IMR-90 (cell line): ENCODE measurements at regions not wholly inside any gene's neighbourhood (a gene's known extent, or its start where the extent isn't known, plus 50 kb on each side); places are given as distances from the start of the nearest gene placed in this dataset.

Experiments
- ATAC-seq: fragments of 200-7000 bp; cut with Tn5 transposase; 2 replicates; pipeline ENCODE4 v1.9.1; 2020; ENCODE audit warnings: low read depth, mild to moderate bottlenecking, moderate library complexity
- BruUV-seq: library from RNA; stranded (reverse); fragments of 400-500 nt; replicated peaks from 2 replicates; lab custom pipeline; 2021; lab: Mats Ljungman, UMichigan
- CTCF ChIA-PET: fragments of 300-600 bp; formaldehyde crosslinking; extraction: SDS; loops from one replicate; lab custom pipeline; 2021; ENCODE audit warnings: antibody characterized with exemption; lab: Yijun Ruan, JAX
- POLR2A ChIA-PET: fragments of 300-600 bp; sonication (Branson Sonifier 250); formaldehyde crosslinking; loops from one replicate; lab custom pipeline; 2022; ENCODE audit warnings: antibody characterized with exemption; ENCODE audit not compliant: unreplicated experiment; lab: Charles Lee
- DNase-seq: peaks from one replicate; pipeline ENCODE4 v3.0.0; 2013
- H2AFZ ChIP-seq: replicated peaks from 2 replicates; pipeline ENCODE3; 2013; ENCODE audit warnings: low read length, mild to moderate bottlenecking; ENCODE audit not compliant: poor library complexity
- H2AK5ac ChIP-seq: 2 replicates; pipeline ENCODE4 v1.6.1; 2013; ENCODE audit warnings: low read depth, low read length, inconsistent platforms
- H2AK9ac ChIP-seq: replicated peaks from 2 replicates; pipeline ENCODE3; 2013; ENCODE audit warnings: mild to moderate bottlenecking, low read depth, low read length, moderate library complexity; ENCODE audit not compliant: poor library complexity
- H2BK120ac ChIP-seq: 2 replicates; pipeline ENCODE4 v1.6.1; 2013; ENCODE audit warnings: low read depth, low read length, inconsistent platforms
- H2BK15ac ChIP-seq: 3 replicates; pipeline ENCODE4 v1.6.1; 2013; ENCODE audit warnings: low read depth, low read length, inconsistent platforms
- H2BK20ac ChIP-seq: 2 replicates; pipeline ENCODE4 v1.6.1; 2013; ENCODE audit warnings: low read depth, mild to moderate bottlenecking, inconsistent platforms, low read length, moderate library complexity
- H2BK5ac ChIP-seq: 2 replicates; pipeline ENCODE4 v1.6.1; 2013; ENCODE audit warnings: mild to moderate bottlenecking, low read depth, low read length, inconsistent platforms; ENCODE audit not compliant: poor library complexity, severe bottlenecking
- H3K14ac ChIP-seq: replicated peaks from 2 replicates; pipeline ENCODE4 v1.6.1; 2013; ENCODE audit warnings: low read depth, low read length, inconsistent platforms
- H3K18ac ChIP-seq: 2 replicates; pipeline ENCODE4 v1.6.1; 2013; ENCODE audit warnings: low read depth, low read length, control low read depth
- H3K23ac ChIP-seq: 2 replicates; pipeline ENCODE4 v1.6.1; 2013; ENCODE audit warnings: low read depth, low read length, inconsistent platforms
- H3K27ac ChIP-seq: 2 replicates; pipeline ENCODE4 v1.5.1; 2013; ENCODE audit warnings: mild to moderate bottlenecking, control low read depth, low read length; ENCODE audit not compliant: insufficient read depth
- H3K27me3 ChIP-seq: 2 replicates; pipeline ENCODE4 v1.6.1; 2013; ENCODE audit warnings: low read length; ENCODE audit not compliant: control insufficient read depth, insufficient read depth
- H3K36me3 ChIP-seq: 2 replicates; pipeline ENCODE4 v1.6.1; 2013; ENCODE audit warnings: low read length, mixed read lengths; ENCODE audit not compliant: control insufficient read depth, insufficient read depth
- H3K4ac ChIP-seq: 2 replicates; pipeline ENCODE4 v1.6.1; 2013; ENCODE audit warnings: low read depth, low read length, inconsistent platforms
- H3K4me1 ChIP-seq: 2 replicates; pipeline ENCODE4 v1.6.1; 2013; ENCODE audit warnings: low read length, mixed read lengths; ENCODE audit not compliant: control insufficient read depth, insufficient read depth
- H3K4me2 ChIP-seq: 2 replicates; pipeline ENCODE4 v1.6.1; 2013; ENCODE audit warnings: low read depth, mild to moderate bottlenecking, control low read depth, low read length, moderate library complexity
- H3K4me3 ChIP-seq: 2 replicates; pipeline ENCODE4 v1.5.1; 2013; ENCODE audit warnings: low read depth, mild to moderate bottlenecking, control low read depth, low read length, moderate library complexity; ENCODE audit not compliant: insufficient read depth
- H3K56ac ChIP-seq: 2 replicates; pipeline ENCODE4 v1.6.1; 2013; ENCODE audit warnings: low read length, inconsistent platforms; ENCODE audit not compliant: insufficient read depth; ENCODE audit errors: extremely low read depth
- H3K79me1 ChIP-seq, 2 experiments: 2 replicates each; pipeline ENCODE4 v1.6.1; 2013; ENCODE audit warnings: low read length in 2 of 2, inconsistent platforms in 1 of 2, low read depth in 1 of 2
- H3K9ac ChIP-seq: 2 replicates; pipeline ENCODE4 v1.6.1; 2013; ENCODE audit warnings: low read depth, low read length, control low read depth
- H3K9me1 ChIP-seq: 2 replicates; pipeline ENCODE4 v1.6.1; 2013; ENCODE audit warnings: low read length, inconsistent platforms; ENCODE audit not compliant: insufficient read depth
- H3K9me3 ChIP-seq: 2 replicates; pipeline ENCODE4 v1.6.1; 2013; ENCODE audit warnings: low read length; ENCODE audit not compliant: control insufficient read depth, insufficient read depth
- H4K20me1 ChIP-seq: 2 replicates; pipeline ENCODE4 v1.6.1; 2013; ENCODE audit warnings: low read length, inconsistent platforms; ENCODE audit not compliant: insufficient read depth
- H4K5ac ChIP-seq: 2 replicates; pipeline ENCODE4 v1.6.1; 2013; ENCODE audit warnings: mild to moderate bottlenecking, low read depth, low read length, control low read depth
- H4K8ac ChIP-seq, 2 experiments: 2 replicates each; pipeline ENCODE4 v1.6.1; 2013; ENCODE audit warnings: low read depth in 2 of 2, low read length in 2 of 2, control low read depth in 1 of 2, inconsistent platforms in 1 of 2
- H4K91ac ChIP-seq: 2 replicates; pipeline ENCODE4 v1.6.1; 2013; ENCODE audit warnings: low read depth, low read length, inconsistent platforms; ENCODE audit not compliant: insufficient read depth
- CEBPB ChIP-seq: IDR thresholded peaks from 2 replicates; pipeline ENCODE4 v1.6.1; 2012; ENCODE audit warnings: low read depth, low read length, improper control_type of control experiment
- FOS ChIP-seq: fragments of 150-350 bp; IDR thresholded peaks from 2 replicates; pipeline ENCODE4 v1.6.1; 2016; ENCODE audit warnings: low read depth, low read length
- MAFK ChIP-seq: IDR thresholded peaks from 2 replicates; pipeline ENCODE4 v1.6.1; 2012; ENCODE audit warnings: low read depth, low read length, improper control_type of control experiment
- MXI1 ChIP-seq: IDR thresholded peaks from 2 replicates; pipeline ENCODE4 v1.6.1; 2012; ENCODE audit warnings: low read depth, mild to moderate bottlenecking, low read length, moderate library complexity, borderline replicate concordance
- NFE2L2 ChIP-seq: fragments of 150-350 bp; IDR thresholded peaks from 2 replicates; pipeline ENCODE4 v1.6.1; 2016; ENCODE audit warnings: low read depth, mild to moderate bottlenecking, low read length
- RCOR1 ChIP-seq: IDR thresholded peaks from 2 replicates; pipeline ENCODE4 v1.6.1; 2012; ENCODE audit warnings: mild to moderate bottlenecking, low read length, improper control_type of control experiment; ENCODE audit not compliant: insufficient replicate concordance
- RFX5 ChIP-seq: IDR thresholded peaks from 2 replicates; pipeline ENCODE4 v1.8.0; 2012; ENCODE audit warnings: low read depth, mild to moderate bottlenecking, low read length, moderate library complexity
- WGBS, 2 experiments: methylation state at CpG; one replicate each; pipeline versions ENCODE4 v1.1.5 to v1.1.7; 2013; ENCODE audit warnings: missing lambda C conversion rate in 2 of 2; ENCODE audit not compliant: insufficient read length in 1 of 2; ENCODE audit errors: extremely low coverage in 2 of 2; 5-methylcytosine and 5-hydroxymethylcytosine counted together
- dilution Hi-C: fragments of 300-500 bp; cut with HindIII; formaldehyde crosslinking; loops from one replicate; pipeline ENCODE4 v1.14.3; 2018; ENCODE audit warnings: low sequenced_read_pairs; ENCODE audit not compliant: unreplicated experiment
- in situ Hi-C: fragments of 300-500 bp; cut with MboI; formaldehyde crosslinking; loops from 3 replicates; pipeline ENCODE4 v1.14.3; 2019; ENCODE audit warnings: low sequenced_read_pairs, inconsistent platforms, mixed read lengths
- intact Hi-C: fragments of 100-400 bp; cut with micrococcal nuclease; formaldehyde crosslinking; loops from 2 replicates; pipeline ENCODE4 v1.10.0; 2022
- TF ChIP-seq, protein P1 (sequence below): fragments of 150-350 bp; IDR thresholded peaks from 2 replicates; pipeline ENCODE4 v1.6.1; 2016; ENCODE audit warnings: low read depth, mild to moderate bottlenecking, low read length, moderate library complexity, borderline replicate concordance

- intact Hi-C loops (no loop called here), in situ Hi-C loops (no loop called here), dilution Hi-C loops (no loop called here)
- POLR2A ChIA-PET = no interaction called here
- Histone ChIP-seq H3K9me3 (no peaks in the 10 kb centered on the region), H3K36me3 (peaks cover 32% of the 10 kb centered on the region), H4K5ac (no peak overlapping the region), H3K9ac (no peak overlapping the region), H2BK20ac (no peak overlapping the region), H3K18ac (no peak overlapping the region), H4K8ac (no peak overlapping the region), H3K79me1 (0 out of 4 replicates have a peak, but pooled peaks cover 0 to 5% of the 10 kb centered on the region in 2 experiments), H2BK15ac (no peak overlapping the region), H3K4me2 (no peak overlapping the region), H2BK5ac (no peak overlapping the region), H3K9me1 (peaks cover 5% of the 10 kb centered on the region; the same call in 1 of the 2 replicates), H2AK5ac (no peak overlapping the region), H3K4ac (no peak overlapping the region), H2AK9ac (no peak overlapping the region), H3K4me1 (no peaks in the 10 kb centered on the region; the same call in 1 of the 2 replicates), H4K91ac (no peak overlapping the region), H4K20me1 (peaks cover 8% of the 10 kb centered on the region; the same call in 1 of the 2 replicates), H2BK120ac (no peak overlapping the region), H3K56ac (no peak overlapping the region), H3K27me3 (no peaks in the 10 kb centered on the region), H3K14ac (no peak overlapping the region), H3K27ac (no peak overlapping the region), H3K4me3 (no peak overlapping the region), H3K23ac (no peak overlapping the region), H2AFZ (no peak overlapping the region)
- DNase-seq = no peak
- ATAC-seq = no peak
- BruUV-seq = no TSS peak
- CTCF ChIA-PET = no interaction called here
- WGBS, 2 experiments = 74% methylated on average over 4 of the region's 7 CpGs; no CpG with 5 or more reads in 1 of the 2 experiments
- TF ChIP-seq MXI1 = no peak
- no peak for TF ChIP-seq MAFK
- TF ChIP-seq, protein P1, sequence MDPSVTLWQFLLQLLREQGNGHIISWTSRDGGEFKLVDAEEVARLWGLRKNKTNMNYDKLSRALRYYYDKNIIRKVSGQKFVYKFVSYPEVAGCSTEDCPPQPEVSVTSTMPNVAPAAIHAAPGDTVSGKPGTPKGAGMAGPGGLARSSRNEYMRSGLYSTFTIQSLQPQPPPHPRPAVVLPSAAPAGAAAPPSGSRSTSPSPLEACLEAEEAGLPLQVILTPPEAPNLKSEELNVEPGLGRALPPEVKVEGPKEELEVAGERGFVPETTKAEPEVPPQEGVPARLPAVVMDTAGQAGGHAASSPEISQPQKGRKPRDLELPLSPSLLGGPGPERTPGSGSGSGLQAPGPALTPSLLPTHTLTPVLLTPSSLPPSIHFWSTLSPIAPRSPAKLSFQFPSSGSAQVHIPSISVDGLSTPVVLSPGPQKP = no peak
- TF ChIP-seq NFE2L2 = no peak
- no peak for TF ChIP-seq RCOR1
- no peak for TF ChIP-seq RFX5
- no peak for TF ChIP-seq CEBPB
- no peak for TF ChIP-seq FOS
Observed at GRCh38 chr17:77503293-77503655, 362.5 kb downstream of the SEC14L1 start.
